ENCODE measurements at regions not wholly inside any gene's neighbourhood (a gene's known extent, or its start where the extent isn't known, plus 50 kb on each side); places are given as distances from the start of the nearest gene placed in this dataset.

DNA sequence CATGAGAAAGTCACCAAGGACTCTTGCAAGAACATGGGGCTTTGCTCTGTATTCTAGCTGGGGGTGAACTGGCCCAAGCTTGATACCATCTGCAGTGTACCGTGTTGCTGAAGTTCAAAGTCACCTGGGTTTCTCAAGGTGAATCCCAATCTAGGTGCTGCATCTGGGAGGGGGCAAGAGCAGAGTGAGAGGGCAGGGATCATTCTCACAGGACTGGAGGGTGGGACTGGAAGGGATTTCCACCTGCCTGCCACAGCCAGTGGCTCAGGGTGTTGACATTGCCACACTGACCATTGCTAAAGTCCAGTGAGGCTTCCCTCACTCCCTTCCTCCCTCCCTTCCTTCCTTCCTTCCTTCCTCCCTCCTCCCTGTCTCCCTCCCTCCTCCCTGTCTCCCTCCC is 98.7 kb downstream of the MYCN start:
- no peak overlapping the region for H3K27ac ChIP-seq
- TF ChIP-seq, protein P1, sequence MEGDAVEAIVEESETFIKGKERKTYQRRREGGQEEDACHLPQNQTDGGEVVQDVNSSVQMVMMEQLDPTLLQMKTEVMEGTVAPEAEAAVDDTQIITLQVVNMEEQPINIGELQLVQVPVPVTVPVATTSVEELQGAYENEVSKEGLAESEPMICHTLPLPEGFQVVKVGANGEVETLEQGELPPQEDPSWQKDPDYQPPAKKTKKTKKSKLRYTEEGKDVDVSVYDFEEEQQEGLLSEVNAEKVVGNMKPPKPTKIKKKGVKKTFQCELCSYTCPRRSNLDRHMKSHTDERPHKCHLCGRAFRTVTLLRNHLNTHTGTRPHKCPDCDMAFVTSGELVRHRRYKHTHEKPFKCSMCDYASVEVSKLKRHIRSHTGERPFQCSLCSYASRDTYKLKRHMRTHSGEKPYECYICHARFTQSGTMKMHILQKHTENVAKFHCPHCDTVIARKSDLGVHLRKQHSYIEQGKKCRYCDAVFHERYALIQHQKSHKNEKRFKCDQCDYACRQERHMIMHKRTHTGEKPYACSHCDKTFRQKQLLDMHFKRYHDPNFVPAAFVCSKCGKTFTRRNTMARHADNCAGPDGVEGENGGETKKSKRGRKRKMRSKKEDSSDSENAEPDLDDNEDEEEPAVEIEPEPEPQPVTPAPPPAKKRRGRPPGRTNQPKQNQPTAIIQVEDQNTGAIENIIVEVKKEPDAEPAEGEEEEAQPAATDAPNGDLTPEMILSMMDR (IDR thresholded peaks at IDR 0.05) = no peak
- H3K4me1 ChIP-seq = no peaks in the 10 kb centered on the region
- H3K9ac ChIP-seq = no peak overlapping the region
- no peak overlapping the region for H3K4me2 ChIP-seq (ENCODE audit: low read length)
- no peaks in the 10 kb centered on the region for H3K27me3 ChIP-seq (ENCODE audit: control insufficient read depth, insufficient read depth, low read length)
- H3K4me3 ChIP-seq (ENCODE audit: low read depth, low read length) = no peak overlapping the region
- no peaks in the 10 kb centered on the region for H3K9me3 ChIP-seq (ENCODE audit: control insufficient read depth, low read length)
- no peaks in the 10 kb centered on the region for H3K36me3 ChIP-seq (ENCODE audit: control insufficient read depth, insufficient read depth, low read length)
- no peaks in the 10 kb centered on the region for H3K79me2 ChIP-seq
- H2AFZ ChIP-seq = no peak overlapping the region

DNA sequence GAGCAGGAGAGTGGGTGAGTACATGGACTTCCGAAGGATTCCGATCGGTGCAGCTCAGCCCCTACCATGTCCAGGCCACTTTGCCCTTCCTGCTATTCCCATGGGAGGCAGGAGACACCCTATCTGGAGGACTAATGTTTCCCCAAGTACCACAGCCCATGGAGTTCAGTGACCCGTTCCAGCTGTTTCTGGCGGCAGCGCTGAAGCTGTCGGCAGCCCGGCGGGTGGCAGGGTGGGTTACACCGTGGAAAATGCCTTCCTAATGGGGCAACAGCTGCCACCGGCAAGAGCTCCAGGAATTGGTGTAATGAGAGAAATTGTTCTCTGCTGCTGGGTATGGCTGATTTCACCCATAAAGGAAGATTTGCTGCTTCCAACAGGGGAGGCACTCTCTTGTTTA is 98.3 kb downstream of the MYCN start:
- H3K4me3 ChIP-seq (ENCODE audit: low read depth, low read length) = no peak overlapping the region
- no peaks in the 10 kb centered on the region for H3K79me2 ChIP-seq
- TF ChIP-seq, protein P1 (IDR thresholded peaks at IDR 0.05) = no peak
- H2AFZ ChIP-seq = no peak overlapping the region
- no peaks in the 10 kb centered on the region for H3K9me3 ChIP-seq (ENCODE audit: control insufficient read depth, low read length)
- H3K27ac ChIP-seq = no peak overlapping the region
- no peak overlapping the region for H3K9ac ChIP-seq
- no peaks in the 10 kb centered on the region for H3K4me1 ChIP-seq
- no peaks in the 10 kb centered on the region for H3K27me3 ChIP-seq (ENCODE audit: control insufficient read depth, insufficient read depth, low read length)
- H3K4me2 ChIP-seq (ENCODE audit: low read length) = no peak overlapping the region
- H3K36me3 ChIP-seq (ENCODE audit: control insufficient read depth, insufficient read depth, low read length) = no peaks in the 10 kb centered on the region

DNA sequence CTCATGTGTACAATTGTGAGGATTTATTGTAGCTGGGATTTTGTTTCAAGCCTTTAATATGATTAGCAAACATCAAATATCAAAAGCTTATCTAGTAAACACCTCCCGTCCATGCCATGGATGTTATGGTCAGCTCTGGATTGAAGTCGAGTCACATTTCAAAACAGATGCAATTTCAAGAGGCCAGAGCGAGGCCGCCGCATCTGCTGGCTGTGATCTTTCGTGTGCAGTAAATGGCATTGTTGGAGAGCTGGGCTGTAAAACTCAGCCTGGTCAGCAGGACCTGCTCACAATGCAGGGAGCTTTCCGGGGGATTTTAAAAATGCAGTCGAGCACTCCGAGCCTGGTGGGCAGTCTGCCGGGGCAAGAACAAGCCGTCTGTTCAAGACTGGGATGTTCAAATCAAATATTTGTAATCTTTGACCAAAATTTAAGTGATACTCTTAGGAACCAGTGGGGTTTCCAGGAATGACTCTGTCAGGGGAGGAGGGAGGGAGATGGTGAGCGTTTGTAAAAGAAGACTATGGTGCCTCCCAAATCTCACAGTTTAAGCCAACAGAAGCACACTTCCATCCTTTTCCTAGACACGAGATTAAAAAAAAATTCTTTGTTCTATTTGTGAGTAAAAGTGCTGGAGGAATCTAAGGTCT is 97.6 kb downstream of the MYCN start:
- H3K4me1 ChIP-seq = no peaks in the 10 kb centered on the region
- H3K27ac ChIP-seq = no peak overlapping the region
- H2AFZ ChIP-seq = no peak overlapping the region
- H3K9me3 ChIP-seq (ENCODE audit: control insufficient read depth, low read length) = no peaks in the 10 kb centered on the region
- TF ChIP-seq, protein P1 (IDR thresholded peaks at IDR 0.05) = no peak
- no peak overlapping the region for H3K4me3 ChIP-seq (ENCODE audit: low read depth, low read length)
- H3K27me3 ChIP-seq (ENCODE audit: control insufficient read depth, insufficient read depth, low read length) = no peaks in the 10 kb centered on the region
- no peak overlapping the region for H3K4me2 ChIP-seq (ENCODE audit: low read length)
- no peak overlapping the region for H3K9ac ChIP-seq
- H3K36me3 ChIP-seq (ENCODE audit: control insufficient read depth, insufficient read depth, low read length) = no peaks in the 10 kb centered on the region
- H3K79me2 ChIP-seq = no peaks in the 10 kb centered on the region

DNA sequence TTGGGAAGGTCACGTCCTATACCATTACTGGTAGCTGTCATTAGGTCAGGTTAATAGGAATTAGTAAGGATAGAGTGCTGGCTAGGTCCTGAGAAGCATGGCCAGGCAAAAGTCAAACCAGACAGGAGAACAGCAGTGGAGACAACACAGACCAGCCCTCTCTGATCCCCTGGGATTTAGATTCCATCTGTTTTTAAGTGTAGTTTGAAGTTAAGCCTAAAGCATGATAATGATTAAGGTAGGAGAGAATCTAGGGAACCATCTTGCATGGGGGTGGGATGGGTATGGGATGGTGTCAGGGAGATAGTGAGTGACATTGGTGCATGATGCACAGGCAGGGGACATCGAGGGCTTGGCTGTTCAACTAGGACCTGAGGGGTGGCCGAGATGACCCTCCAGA is 96.6 kb downstream of the MYCN start:
- Histone ChIP-seq H3K4me2 (ENCODE audit: low read length) (no peak overlapping the region), H2AFZ (no peak overlapping the region), H3K27ac (no peak overlapping the region), H3K9me3 (ENCODE audit: control insufficient read depth, low read length) (no peaks in the 10 kb centered on the region), H3K36me3 (ENCODE audit: control insufficient read depth, insufficient read depth, low read length) (no peaks in the 10 kb centered on the region), H3K27me3 (ENCODE audit: control insufficient read depth, insufficient read depth, low read length) (no peaks in the 10 kb centered on the region), H3K4me1 (no peaks in the 10 kb centered on the region), H3K9ac (no peak overlapping the region), H3K79me2 (no peaks in the 10 kb centered on the region), H3K4me3 (ENCODE audit: low read depth, low read length) (no peak overlapping the region)
- TF ChIP-seq, protein P1 (IDR thresholded peaks at IDR 0.05) = no peak
